Keratinocyte (primary cell): ENCODE measurements at regions not wholly inside any gene's neighbourhood (a gene's known extent, or its start where the extent isn't known, plus 50 kb on each side); places are given as distances from the start of the nearest gene placed in this dataset.

ENCODE experiments used
- DNase-seq: peaks from one replicate; pipeline ENCODE4 v3.0.0-alpha.2; 2011; ENCODE audit warnings: low read depth, missing footprints, low spot score
- FAIRE-seq: peaks from 2 replicates; lab custom pipeline; 2011; peaks lifted over from hg19 to GRCh38; lab: Jason Lieb, UNC
- H2AFZ ChIP-seq: 2 replicates; pipeline ENCODE4 v1.6.0; 2012; ENCODE audit warnings: low read length, control low read depth, inconsistent platforms; ENCODE audit not compliant: control insufficient read depth
- H3K27ac ChIP-seq: 2 replicates; pipeline ENCODE4 v1.5.1; 2011; ENCODE audit warnings: low read length; ENCODE audit not compliant: control insufficient read depth, insufficient read depth
- H3K27me3 ChIP-seq: 3 replicates; pipeline ENCODE4 v1.6.0; 2011; ENCODE audit warnings: low read length; ENCODE audit not compliant: control insufficient read depth, insufficient read depth; ENCODE audit errors: extremely low read depth
- H3K36me3 ChIP-seq, 2 experiments: 2 replicates in 1 of 2; 3 replicates in 1 of 2; pipeline ENCODE4 v1.5.1; 2011; ENCODE audit warnings: low read length in 2 of 2, mild to moderate bottlenecking in 1 of 2; ENCODE audit not compliant: control insufficient read depth in 2 of 2, insufficient read depth in 2 of 2; ENCODE audit errors: extremely low read depth in 1 of 2
- H3K4me1 ChIP-seq: 3 replicates; pipeline ENCODE4 v1.5.1; 2011; ENCODE audit warnings: low read length; ENCODE audit not compliant: control insufficient read depth, insufficient read depth; ENCODE audit errors: extremely low read depth
- H3K4me2 ChIP-seq: 3 replicates; pipeline ENCODE4 v1.6.0; 2011; ENCODE audit warnings: low read depth, low read length; ENCODE audit not compliant: control insufficient read depth, insufficient read depth; ENCODE audit errors: extremely low read depth
- H3K4me3 ChIP-seq, 3 experiments: fragments of 200-600 bp in 1 of 3; sonication (generic) in 1 of 3; 2 replicates in 2 of 3; 3 replicates in 1 of 3; pipeline ENCODE4 v1.5.1; 2011 to 2016; ENCODE audit warnings: low read length in 3 of 3, mild to moderate bottlenecking in 3 of 3, control low read depth in 2 of 3, inconsistent platforms in 1 of 3, low read depth in 1 of 3, mixed read lengths in 1 of 3, mixed run types in 1 of 3, moderate library complexity in 1 of 3; ENCODE audit not compliant: control insufficient read depth in 2 of 3, insufficient read depth in 2 of 3; ENCODE audit errors: extremely low read depth in 1 of 3
- H3K79me2 ChIP-seq: 2 replicates; pipeline ENCODE4 v1.6.0; 2012; ENCODE audit warnings: low read length; ENCODE audit not compliant: control insufficient read depth, insufficient read depth
- H3K9ac ChIP-seq: 3 replicates; pipeline ENCODE4 v1.6.0; 2011; ENCODE audit warnings: low read length; ENCODE audit not compliant: control insufficient read depth, insufficient read depth; ENCODE audit errors: extremely low read depth
- H3K9me1 ChIP-seq: 3 replicates; pipeline ENCODE4 v1.6.0; 2011; ENCODE audit warnings: low read length; ENCODE audit not compliant: control insufficient read depth, insufficient read depth; ENCODE audit errors: extremely low read depth
- H3K9me3 ChIP-seq: 2 replicates; pipeline ENCODE4 v1.5.1; 2012; ENCODE audit warnings: low read depth, low read length; ENCODE audit not compliant: control insufficient read depth
- H4K20me1 ChIP-seq: 3 replicates; pipeline ENCODE4 v1.6.0; 2011; ENCODE audit warnings: low read length; ENCODE audit not compliant: control insufficient read depth, insufficient read depth; ENCODE audit errors: extremely low read depth
- EZH2 ChIP-seq: IDR thresholded peaks from one replicate; pipeline ENCODE4 v1.6.1; 2012; ENCODE audit warnings: inconsistent platforms, mild to moderate bottlenecking, low read length, moderate library complexity
- dilution Hi-C: fragments of 300-500 bp; cut with MboI; formaldehyde crosslinking; loops from one replicate; pipeline ENCODE4 v1.7.0; 2020; ENCODE audit warnings: low sequenced_read_pairs; ENCODE audit not compliant: extremely low pct_ligation_motif_present
- TF ChIP-seq, protein P1 (sequence below), 3 experiments: IDR thresholded peaks in 1 of 3; conservative IDR thresholded peaks in 1 of 3; optimal IDR thresholded peaks in 1 of 3; 2 replicates in 2 of 3; 3 replicates in 1 of 3; pipeline versions ENCODE3 to v1.5.1; 2011; ENCODE audit warnings: low read length in 3 of 3, mild to moderate bottlenecking in 3 of 3, moderate library complexity in 2 of 3, control low read depth in 1 of 3, inconsistent platforms in 1 of 3; ENCODE audit not compliant: insufficient read depth in 2 of 3; ENCODE audit errors: extremely low read depth in 1 of 3

DNA sequence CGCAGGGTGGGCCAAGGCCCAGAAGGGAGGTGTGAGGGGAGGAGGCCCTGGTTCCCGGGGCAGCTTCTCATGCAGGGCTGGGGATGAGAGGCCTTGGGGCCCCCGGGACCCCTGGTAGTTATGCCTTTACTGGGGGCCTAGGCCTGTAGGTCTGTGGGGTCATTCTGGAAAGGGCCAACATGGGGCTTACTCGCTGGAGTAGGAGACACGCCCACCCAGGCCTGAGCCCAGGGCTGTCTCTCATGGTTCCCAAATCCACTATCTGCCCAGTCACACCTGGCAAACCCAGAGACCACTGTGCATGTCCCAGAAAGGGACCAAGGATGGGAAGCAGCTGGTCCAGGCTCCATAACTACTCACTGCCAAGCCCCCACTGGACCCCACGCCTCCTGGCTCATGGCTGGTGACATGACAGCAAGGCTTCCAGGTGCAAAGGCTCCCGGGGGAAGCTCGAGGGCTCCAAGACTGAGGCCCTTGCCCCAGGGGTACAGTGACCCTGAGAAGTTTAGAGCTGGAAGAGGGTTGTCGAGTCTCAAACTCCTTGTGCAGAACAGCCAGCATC, 64.2 kb upstream of the ATP12A start:
- no peak overlapping the region for H3K27ac ChIP-seq
- dilution Hi-C loops = no loop called here

DNA sequence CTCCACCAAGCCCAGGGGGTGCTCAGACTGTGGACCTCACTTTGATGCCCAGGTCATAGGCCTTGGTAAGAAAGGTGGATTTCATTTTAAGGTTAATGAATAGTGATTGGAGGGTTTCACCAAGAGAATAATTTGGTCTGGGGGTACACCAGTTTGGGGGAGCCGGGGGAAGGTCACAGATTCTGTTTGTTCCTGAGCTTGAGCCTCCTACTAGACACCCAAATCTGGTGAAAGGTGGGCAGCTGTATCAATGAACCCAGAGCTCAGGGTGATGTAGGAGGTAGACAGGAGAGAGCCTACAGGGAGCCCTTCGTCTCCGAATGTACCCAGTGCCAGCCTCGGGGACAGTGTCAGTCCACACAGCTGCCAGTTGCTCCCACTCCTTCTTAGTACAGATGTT, 63.7 kb upstream of the ATP12A start:
- no peaks in the 10 kb centered on the region for H3K27me3 ChIP-seq
- H3K36me3 ChIP-seq = no peaks in the 10 kb centered on the region
- dilution Hi-C loops = no loop called here
- H3K4me3 ChIP-seq = no peak overlapping the region
- no peak overlapping the region for H3K9ac ChIP-seq
- no peaks in the 10 kb centered on the region for H3K9me3 ChIP-seq
- TF ChIP-seq, protein P1, sequence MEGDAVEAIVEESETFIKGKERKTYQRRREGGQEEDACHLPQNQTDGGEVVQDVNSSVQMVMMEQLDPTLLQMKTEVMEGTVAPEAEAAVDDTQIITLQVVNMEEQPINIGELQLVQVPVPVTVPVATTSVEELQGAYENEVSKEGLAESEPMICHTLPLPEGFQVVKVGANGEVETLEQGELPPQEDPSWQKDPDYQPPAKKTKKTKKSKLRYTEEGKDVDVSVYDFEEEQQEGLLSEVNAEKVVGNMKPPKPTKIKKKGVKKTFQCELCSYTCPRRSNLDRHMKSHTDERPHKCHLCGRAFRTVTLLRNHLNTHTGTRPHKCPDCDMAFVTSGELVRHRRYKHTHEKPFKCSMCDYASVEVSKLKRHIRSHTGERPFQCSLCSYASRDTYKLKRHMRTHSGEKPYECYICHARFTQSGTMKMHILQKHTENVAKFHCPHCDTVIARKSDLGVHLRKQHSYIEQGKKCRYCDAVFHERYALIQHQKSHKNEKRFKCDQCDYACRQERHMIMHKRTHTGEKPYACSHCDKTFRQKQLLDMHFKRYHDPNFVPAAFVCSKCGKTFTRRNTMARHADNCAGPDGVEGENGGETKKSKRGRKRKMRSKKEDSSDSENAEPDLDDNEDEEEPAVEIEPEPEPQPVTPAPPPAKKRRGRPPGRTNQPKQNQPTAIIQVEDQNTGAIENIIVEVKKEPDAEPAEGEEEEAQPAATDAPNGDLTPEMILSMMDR (optimal IDR thresholded peaks at IDR 0.05 in 1 of 3, IDR thresholded peaks at IDR 0.05 in 1 of 3, conservative IDR thresholded peaks at IDR 0.05 in 1 of 3; ENCODE audit: extremely low read depth in 1 of 3, insufficient read depth in 2 of 3, low read length in 3 of 3) = no peak
- no peak for TF ChIP-seq EZH2
- H4K20me1 ChIP-seq = no peaks in the 10 kb centered on the region
- H2AFZ ChIP-seq = no peak overlapping the region
- H3K4me1 ChIP-seq = no peaks in the 10 kb centered on the region
- H3K9me1 ChIP-seq = no peaks in the 10 kb centered on the region
- H3K79me2 ChIP-seq = no peaks in the 10 kb centered on the region
- no peak overlapping the region for H3K27ac ChIP-seq
- FAIRE-seq (no peak), DNase-seq (no peak)
- no peak overlapping the region for H3K4me2 ChIP-seq

More for the DNA sequence above, 64.2 kb upstream of the ATP12A start:
- Histone ChIP-seq H3K27me3 (no peaks in the 10 kb centered on the region), H3K4me3 (no peak overlapping the region), H3K4me2 (no peak overlapping the region), H2AFZ (no peak overlapping the region), H3K9me3 (no peaks in the 10 kb centered on the region), H3K4me1 (no peaks in the 10 kb centered on the region), H3K9ac (no peak overlapping the region), H3K9me1 (no peaks in the 10 kb centered on the region), H4K20me1 (no peaks in the 10 kb centered on the region), H3K36me3 (no peaks in the 10 kb centered on the region), H3K79me2 (no peaks in the 10 kb centered on the region)
- no peak for FAIRE-seq
- DNase-seq = no peak
- TF ChIP-seq EZH2 = no peak
- TF ChIP-seq, protein P1 (optimal IDR thresholded peaks at IDR 0.05 in 1 of 3, IDR thresholded peaks at IDR 0.05 in 1 of 3, conservative IDR thresholded peaks at IDR 0.05 in 1 of 3; ENCODE audit: extremely low read depth in 1 of 3, insufficient read depth in 2 of 3, low read length in 3 of 3) = no peak
